DMS53 (cell line): ENCODE measurements at regions not wholly inside any gene's neighbourhood (a gene's known extent, or its start where the extent isn't known, plus 50 kb on each side); places are given as distances from the start of the nearest gene placed in this dataset.
A peak's percentile ranks its signal among the peaks of the same experiment; 100 is the strongest.

Experiments used
- DNase-seq: peaks from one replicate; lab custom pipeline; 2025; lab: John Stamatoyannopoulos, UW

GRCh38 chr2:72004201-72004915 lies 143.3 kb downstream of the CYP26B1 start:
- no peak for DNase-seq

DNA sequence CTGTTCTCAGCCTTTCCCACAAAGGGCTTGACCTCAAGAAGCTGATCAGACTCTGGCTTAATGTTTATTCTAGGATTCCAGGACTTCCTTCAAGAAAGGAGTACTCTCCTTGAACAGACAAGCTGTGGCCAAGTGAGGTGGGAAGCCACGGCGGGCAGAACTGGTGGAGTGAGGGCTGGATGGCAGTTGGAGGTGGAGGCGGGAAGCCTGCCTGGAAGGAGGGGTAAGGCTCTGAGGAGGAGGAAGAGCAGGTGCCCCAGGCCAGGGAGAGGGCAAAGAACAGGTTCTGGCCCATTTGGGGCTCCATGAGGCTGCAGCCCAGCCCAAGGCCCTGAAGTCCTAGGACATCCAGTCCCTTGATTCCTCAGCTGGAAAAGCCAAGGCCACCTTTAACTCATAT lies 143.9 kb downstream of the CYP26B1 start:
- no peak for DNase-seq

DNA sequence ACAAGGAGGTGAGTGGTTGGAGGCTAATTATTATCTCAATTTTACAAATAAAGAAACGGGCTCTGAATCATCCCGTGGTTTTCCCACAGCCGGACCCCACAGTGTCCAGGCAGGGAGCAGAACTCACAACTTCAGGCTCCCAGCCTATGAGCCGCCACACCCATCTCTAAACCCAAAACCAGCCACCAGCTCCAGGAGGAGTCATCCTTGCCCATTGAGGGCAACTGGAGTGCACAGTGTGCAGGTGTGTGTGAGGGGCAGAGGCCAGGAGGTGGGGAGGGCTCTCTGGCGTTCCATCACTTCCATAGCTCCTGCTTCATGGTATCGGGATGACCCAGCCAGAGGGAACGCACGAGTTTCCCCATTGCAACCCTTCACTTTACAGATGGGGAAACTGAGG lies 144.5 kb downstream of the CYP26B1 start:
- DNase-seq = no peak

GRCh38 chr2:72001937-72002690 lies 145.5 kb downstream of the CYP26B1 start:
- DNase-seq = no peak

- no peak for DNase-seq
Observed at GRCh38 chr2:72000110-72000509, 147.6 kb downstream of the CYP26B1 start.

DNA sequence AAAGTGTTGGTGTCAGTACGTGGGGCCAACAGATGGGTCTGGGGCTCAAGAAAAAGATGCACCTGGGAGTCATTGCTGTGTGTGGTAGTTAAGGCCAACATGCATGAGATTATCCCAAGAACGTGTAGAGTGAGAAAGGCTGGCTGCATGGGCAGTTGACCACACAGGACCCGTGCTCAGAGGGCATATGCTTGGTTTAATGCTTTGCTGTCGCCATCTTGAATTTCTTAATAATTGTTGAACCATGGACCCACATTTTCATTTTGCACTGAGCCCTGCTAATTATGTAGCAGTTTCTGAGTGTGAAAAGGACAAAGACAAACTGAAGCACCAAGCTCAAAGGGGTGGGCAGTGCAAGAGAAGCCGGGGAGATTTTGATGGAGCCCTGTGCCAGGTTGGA lies 148.1 kb downstream of the CYP26B1 start:
- DNase-seq = no peak

DNA sequence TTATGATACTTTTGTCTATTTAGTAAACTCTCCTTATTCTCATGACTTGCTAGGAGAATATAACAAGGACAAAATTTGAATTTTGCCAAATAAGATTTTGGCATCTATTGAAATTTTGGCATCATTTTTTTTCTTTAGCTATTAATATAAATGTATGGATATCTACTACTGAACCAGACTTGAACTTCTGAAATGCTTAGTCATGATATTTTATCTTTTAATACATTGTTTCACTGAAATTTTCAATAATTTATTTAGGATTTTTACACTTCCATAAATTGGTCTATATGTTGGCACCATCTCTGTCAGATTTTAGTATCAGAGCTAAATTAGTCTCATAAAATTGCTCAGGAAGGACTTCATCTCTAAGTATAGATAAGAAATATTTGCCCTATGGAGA lies 149.8 kb downstream of the CYP26B1 start:
- DNase-seq = no peak

DNA sequence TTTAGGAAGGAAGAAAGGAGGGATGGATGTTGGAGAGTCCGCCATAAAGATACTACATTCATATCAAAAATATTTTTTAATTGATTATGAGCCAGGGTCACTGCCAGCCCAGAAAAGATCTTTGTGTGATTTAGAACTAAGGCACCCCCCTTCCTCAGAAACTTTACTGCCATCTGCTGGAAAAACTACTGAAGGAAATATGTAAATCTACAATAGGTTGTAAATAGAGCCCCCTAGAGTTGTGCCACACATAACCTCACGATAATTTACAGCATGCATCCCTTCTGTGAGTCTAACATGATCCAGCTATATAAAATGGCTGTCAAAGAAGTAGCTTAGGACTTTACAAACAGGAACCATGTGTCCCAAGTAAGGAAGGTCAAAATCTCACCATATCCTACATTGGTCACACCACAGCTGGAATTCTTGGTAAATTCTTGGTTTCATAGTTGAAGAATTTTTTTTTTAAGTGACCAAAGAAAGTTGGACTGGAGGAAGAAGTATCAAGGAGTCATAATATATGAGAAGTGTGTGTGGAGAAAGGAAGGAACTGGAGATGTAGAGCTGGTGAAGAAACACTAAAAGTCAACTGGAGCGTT lies 152.5 kb downstream of the CYP26B1 start:
- peak; percentile 59 for DNase-seq

DNA sequence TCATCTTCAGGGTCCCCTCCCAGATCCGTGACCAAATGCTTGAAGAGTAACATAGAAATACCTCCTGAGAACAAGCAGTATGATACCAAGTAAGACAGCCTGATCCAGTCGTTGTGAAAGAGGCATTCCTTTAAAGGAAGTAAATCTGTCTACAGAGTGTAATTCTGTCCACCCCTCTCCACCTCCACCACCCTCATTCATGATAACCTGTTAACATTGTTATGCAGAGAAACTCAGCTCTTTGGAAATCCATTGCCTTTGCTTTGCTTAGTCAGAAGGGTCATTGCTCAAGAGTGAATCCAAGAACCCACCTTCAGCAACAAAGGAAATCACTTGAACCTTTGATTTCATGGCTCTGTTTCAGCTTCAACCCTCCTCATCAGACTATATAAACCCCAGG lies 155.6 kb downstream of the CYP26B1 start:
- DNase-seq = no peak

DNA sequence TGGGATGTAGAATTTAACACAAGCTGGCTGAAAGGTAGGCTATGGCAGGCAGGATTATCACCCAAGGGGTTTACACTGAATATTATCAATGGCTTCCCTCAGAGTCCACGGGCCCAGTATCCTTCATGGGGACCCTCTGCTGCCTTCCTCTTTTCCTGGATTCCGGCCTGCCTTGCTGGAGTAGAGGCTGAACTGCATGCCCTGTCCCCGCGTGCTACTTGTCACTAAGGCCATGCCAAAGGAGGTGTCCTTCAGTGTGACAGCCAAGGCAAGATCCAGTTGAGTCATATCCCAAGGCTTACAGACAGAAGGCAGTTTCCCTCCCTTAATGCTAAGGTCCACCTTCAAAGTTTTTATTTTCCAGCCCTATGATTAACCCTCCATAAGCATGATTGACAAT lies 156.3 kb downstream of the CYP26B1 start:
- no peak for DNase-seq

DNA sequence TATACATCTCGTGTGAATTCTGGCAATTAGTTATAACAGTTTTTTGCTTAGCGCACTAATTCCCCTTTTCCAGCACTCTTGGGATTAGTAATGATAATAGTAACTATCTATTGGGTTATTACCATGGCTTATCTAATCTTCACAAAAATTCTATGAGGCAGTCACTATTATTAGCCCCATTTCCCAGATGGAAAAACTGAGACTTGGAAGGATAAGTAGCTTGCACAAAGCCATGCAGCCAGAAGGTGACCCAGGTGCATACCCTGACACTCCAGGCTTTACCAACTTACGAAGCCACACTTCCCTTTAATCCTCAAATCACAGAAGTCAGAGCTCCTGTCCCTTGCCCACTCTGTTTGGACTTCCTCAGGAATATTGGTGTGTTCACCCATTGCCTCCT lies 156.8 kb downstream of the CYP26B1 start:
- DNase-seq = no peak

GRCh38 chr2:71990122-71990521 lies 157.5 kb downstream of the CYP26B1 start:
- DNase-seq = no peak

DNA sequence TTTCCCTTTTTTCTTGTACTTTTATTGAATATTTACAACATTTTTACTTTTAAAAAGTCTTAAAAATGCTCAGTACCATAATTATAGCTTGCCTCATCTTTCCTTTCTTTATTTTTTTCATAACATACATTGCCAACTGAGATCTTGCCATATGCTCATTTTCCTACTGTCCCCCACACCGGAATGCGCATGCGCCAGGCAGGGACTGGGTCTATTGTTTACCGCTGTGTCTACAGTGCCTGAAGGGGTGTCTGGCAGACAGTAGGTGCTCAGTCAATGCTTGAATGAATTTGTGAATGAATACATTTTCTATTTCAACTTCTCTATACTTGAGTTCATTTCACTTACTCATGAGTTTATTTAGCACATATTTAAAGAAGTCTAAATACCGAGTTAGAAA lies 158.0 kb downstream of the CYP26B1 start:
- no peak for DNase-seq

DNA sequence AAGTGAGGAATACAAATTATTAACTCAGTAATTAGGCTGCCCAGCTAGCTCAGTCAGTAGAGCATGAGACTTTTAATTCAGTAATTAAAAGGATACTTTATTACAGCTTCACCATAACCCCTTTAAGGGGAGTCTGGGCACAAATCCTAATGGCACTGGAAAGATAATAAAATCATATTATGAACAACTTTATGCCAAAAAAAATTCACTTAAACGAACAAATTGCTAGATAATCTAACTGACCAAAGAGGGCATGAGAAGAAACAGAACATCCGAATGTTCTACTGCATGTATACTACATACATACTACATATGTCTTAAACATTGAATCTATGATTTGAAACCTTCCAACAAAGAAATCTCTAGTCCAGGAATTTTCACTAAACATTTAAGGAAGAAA lies 159.5 kb downstream of the CYP26B1 start:
- DNase-seq = no peak

- DNase-seq = no peak
Observed at GRCh38 chr2:71976685-71977084, 171.0 kb downstream of the CYP26B1 start.

- no peak for DNase-seq
Observed at GRCh38 chr2:71974846-71975245, 172.8 kb downstream of the CYP26B1 start.

GRCh38 chr2:71971493-71971892 lies 176.2 kb downstream of the CYP26B1 start:
- no peak for DNase-seq

- DNase-seq = no peak
Observed at GRCh38 chr2:71965530-71965929, 182.1 kb downstream of the CYP26B1 start.

GRCh38 chr2:71962911-71963694 lies 184.6 kb downstream of the CYP26B1 start:
- DNase-seq = no peak

GRCh38 chr2:71962350-71962749 lies 185.3 kb downstream of the CYP26B1 start:
- DNase-seq = no peak

DNA sequence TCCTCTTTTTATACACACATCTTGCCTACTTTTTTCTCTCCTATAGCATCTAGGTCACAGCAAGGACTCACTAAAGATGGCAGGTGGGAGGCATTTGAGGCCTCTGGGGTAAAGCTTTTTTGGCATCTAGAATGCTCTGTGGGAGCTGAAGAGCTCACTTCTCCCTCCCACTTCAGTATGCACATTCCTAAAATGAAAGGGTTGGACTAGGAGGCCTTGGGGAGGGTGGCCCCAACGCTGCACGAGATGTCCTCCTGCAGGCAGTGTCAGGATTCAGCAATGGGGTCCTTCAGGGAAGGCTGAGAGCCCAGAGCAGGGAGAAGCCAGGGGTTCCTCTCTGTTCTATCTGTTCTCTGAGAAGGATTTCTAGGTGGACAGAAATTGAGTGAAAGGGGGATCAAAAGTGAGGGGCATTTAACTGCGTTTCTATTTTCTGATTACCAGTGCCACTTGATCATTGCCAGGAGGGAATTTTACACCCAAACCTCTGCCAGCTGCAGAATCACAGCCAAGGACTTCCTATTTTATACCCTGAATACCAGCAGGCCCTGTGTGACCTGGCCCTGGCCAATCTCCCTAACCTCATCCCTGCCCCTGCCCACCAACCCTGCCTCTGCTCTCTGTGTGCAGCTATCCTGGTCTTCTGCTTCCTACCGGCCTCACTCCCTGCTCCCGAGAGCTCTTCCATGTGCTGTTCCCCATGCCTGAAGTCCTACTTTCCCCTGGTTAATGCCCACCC lies 186.2 kb downstream of the CYP26B1 start:
- DNase-seq = no peak

- no peak for DNase-seq
Observed at GRCh38 chr2:71959494-71959893, 188.2 kb downstream of the CYP26B1 start.
